Ovary (tissue), 7 donors: ENCODE measurements at regions not wholly inside any gene's neighbourhood (a gene's known extent, or its start where the extent isn't known, plus 50 kb on each side); places are given as distances from the start of the nearest gene placed in this dataset.

ENCODE experiments used
- DNase-seq, 5 donors: peaks; one replicate each; pipeline ENCODE4 v3.0.0-alpha.2; 2019 to 2020
- H3K27ac ChIP-seq, 2 donors: fragments of 200-600 bp; one replicate each; pipeline versions ENCODE4 v1.5.1 to v1.8.0; 2019 to 2022
- H3K27me3 ChIP-seq: fragments of 200-600 bp; one replicate; pipeline ENCODE4 v1.8.0; 2022
- H3K36me3 ChIP-seq: fragments of 200-600 bp; sonication (generic); one replicate; pipeline ENCODE4 v1.5.1; 2019
- H3K4me1 ChIP-seq: one replicate; pipeline ENCODE4 v1.8.1; 2013; ENCODE audit warnings: mild to moderate bottlenecking, moderate library complexity; ENCODE audit not compliant: insufficient read depth
- H3K4me3 ChIP-seq: fragments of 200-600 bp; sonication (generic); one replicate; pipeline ENCODE4 v1.5.1; 2017
- H3K9me3 ChIP-seq, 2 donors: fragments of 200-600 bp in 1 of 2; sonication (generic) in 1 of 2; one replicate each; pipeline versions ENCODE4 v1.5.1 to v1.8.1; 2013 to 2019; ENCODE audit warnings: mild to moderate bottlenecking in 1 of 2, moderate library complexity in 1 of 2
- EP300 ChIP-seq: sonication (generic); formaldehyde crosslinking; IDR thresholded peaks from one replicate; pipeline ENCODE4 v1.6.1; 2017; ENCODE audit warnings: antibody characterized with exemption
- POLR2A ChIP-seq: fragments of 450-650 bp; IDR thresholded peaks from one replicate; pipeline ENCODE4 v1.6.1; 2017; ENCODE audit warnings: antibody characterized with exemption, mild to moderate bottlenecking, moderate library complexity
- WGBS, 3 donors: extraction: QIAGEN DNeasy Blood & Tissue Kit in 1 of 3; methylation state at CpG; one replicate each; pipeline versions ENCODE4 v1.1.5 to v1.1.7; 2013 to 2017; 5-methylcytosine and 5-hydroxymethylcytosine counted together
- intact Hi-C, 4 donors: fragments of 100-400 bp; cut with DNase I; formaldehyde crosslinking; loops; one replicate each; pipeline versions ENCODE4 v1.11.0 to v1.15.1; 2022 to 2023
- TF ChIP-seq, protein P1 (sequence below), 3 donors: fragments of 450-650 bp in 2 of 3; fragments of 200-600 bp in 1 of 3; IDR thresholded peaks; one replicate each; pipeline versions ENCODE4 v1.5.1 to v1.8.0; 2016 to 2022; ENCODE audit warnings: antibody characterized with exemption in 3 of 3, mild to moderate bottlenecking in 1 of 3
- donor health status: DM: no; HTN: no; CAD: no; lungs with moderate emphysema.
- donor health status: DM: no; HTN: no; CAD: no.
- donor health status: Bipolar disorder and iron deficiency.
- donor health status: DM: no; HTN: no; CAD: no.
- donor health status: DM: yes; HTN: yes; CAD: no.

DNA sequence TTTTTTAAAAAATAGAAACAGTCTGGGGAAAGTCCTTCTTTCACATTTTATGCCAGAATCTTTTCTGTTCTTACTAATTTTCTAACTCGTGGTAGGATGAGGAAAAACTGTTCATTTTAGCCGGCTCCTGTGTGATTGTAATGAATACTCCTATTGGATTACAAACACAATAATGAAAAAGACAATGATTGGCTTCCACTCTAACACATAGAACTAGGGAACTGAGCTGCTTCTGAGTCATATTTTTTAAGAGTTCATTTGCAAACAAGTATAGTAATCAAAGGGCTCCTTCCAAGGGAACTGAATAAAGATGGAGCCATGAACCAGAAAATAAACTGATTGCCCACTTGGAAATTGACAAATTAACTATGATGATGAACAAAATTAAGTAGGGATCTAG, 265.3 kb upstream of the TCF21 start:
- 3 to 13% (median 10%) methylated on average over 2 of the region's 2 CpGs for WGBS, 3 donors
- Histone ChIP-seq H3K4me3 (no peak overlapping the region), H3K4me1 (peaks cover 5% of the 10 kb centered on the region), H3K36me3 (no peaks in the 10 kb centered on the region), H3K9me3 (no peaks in the 10 kb centered on the region), H3K27me3 (no peaks in the 10 kb centered on the region), H3K27ac (peak overlapping the region in 1 of 2 donors; percentile 12)
- no peak for DNase-seq
- TF ChIP-seq, protein P1, sequence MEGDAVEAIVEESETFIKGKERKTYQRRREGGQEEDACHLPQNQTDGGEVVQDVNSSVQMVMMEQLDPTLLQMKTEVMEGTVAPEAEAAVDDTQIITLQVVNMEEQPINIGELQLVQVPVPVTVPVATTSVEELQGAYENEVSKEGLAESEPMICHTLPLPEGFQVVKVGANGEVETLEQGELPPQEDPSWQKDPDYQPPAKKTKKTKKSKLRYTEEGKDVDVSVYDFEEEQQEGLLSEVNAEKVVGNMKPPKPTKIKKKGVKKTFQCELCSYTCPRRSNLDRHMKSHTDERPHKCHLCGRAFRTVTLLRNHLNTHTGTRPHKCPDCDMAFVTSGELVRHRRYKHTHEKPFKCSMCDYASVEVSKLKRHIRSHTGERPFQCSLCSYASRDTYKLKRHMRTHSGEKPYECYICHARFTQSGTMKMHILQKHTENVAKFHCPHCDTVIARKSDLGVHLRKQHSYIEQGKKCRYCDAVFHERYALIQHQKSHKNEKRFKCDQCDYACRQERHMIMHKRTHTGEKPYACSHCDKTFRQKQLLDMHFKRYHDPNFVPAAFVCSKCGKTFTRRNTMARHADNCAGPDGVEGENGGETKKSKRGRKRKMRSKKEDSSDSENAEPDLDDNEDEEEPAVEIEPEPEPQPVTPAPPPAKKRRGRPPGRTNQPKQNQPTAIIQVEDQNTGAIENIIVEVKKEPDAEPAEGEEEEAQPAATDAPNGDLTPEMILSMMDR (IDR thresholded peaks at IDR 0.05), result no peak
- TF ChIP-seq EP300 (no peak), POLR2A (no peak)
- intact Hi-C loops, result no loop called here

DNA sequence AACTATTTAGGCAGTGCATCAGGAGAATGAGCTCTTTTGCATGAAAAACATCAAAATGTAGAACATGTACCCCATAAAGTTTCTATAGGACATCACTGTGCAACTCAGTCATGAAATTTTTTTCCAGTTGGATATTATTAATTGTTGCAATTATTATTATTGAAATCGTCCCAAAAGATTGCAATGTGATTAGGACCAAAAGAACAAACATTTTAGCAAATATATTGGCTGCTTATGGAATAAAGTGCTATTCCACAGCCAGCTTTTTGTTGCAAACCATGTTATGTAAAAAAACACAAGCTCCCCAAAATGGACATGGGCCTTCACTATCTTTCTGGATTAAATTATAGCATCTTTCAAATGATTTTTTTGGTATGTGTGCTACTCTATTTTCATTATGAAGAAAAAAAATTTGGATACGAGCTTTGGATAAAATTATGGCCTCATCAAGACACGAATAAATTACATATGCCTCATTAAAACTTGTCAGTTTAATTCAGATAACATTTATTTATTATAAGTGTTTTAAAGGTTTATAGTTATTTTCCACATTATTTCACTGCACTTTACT, 262.7 kb upstream of the TCF21 start:
- WGBS, 3 donors, result 85 to 91% (median 88%) methylated on average over 3 of the region's 3 CpGs
- DNase-seq, result no peak
- TF ChIP-seq, protein P1 (IDR thresholded peaks at IDR 0.05), result no peak
- TF ChIP-seq POLR2A (no peak), EP300 (no peak)
- H3K36me3 ChIP-seq, result no peaks in the 10 kb centered on the region
- H3K9me3 ChIP-seq, result no peaks in the 10 kb centered on the region
- intact Hi-C loops, result no loop called here
- peaks cover 5% of the 10 kb centered on the region for H3K4me1 ChIP-seq
- no peak overlapping the region for H3K27ac ChIP-seq
- no peak overlapping the region for H3K4me3 ChIP-seq
- H3K27me3 ChIP-seq, result no peaks in the 10 kb centered on the region

DNA sequence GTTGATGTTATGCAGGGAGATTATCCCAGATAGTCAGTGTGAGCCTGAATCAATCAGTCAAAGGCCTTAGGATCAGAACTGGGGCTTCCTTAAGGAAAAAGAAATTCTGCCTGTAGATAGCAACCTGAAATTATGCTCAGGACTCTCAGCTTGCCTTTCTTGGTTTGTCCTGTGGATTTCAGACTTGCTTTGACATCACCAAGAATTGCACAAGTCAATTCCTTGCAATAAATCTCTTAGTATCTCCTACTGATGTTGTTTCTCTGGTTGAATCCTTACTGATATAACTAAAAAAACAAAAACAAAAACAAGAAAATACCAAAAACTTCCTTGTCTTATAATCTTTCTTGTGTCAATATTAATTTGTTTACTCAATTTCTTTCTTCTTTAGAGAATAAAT, 258.9 kb upstream of the TCF21 start:
- Histone ChIP-seq H3K27me3 (no peaks in the 10 kb centered on the region), H3K36me3 (no peaks in the 10 kb centered on the region), H3K9me3 (no peaks in the 10 kb centered on the region), H3K4me1 (peaks cover 3% of the 10 kb centered on the region), H3K27ac (no peak overlapping the region), H3K4me3 (no peak overlapping the region)
- TF ChIP-seq EP300 (no peak), POLR2A (no peak)
- TF ChIP-seq, protein P1 (IDR thresholded peaks at IDR 0.05), result no peak
- intact Hi-C loops, result loop anchor here in 1 of 4 donors (10.0 kb wide), 1 partner anchor 45 kb away; no protein-coding TSS in a partner anchor
- DNase-seq, result no peak

DNA sequence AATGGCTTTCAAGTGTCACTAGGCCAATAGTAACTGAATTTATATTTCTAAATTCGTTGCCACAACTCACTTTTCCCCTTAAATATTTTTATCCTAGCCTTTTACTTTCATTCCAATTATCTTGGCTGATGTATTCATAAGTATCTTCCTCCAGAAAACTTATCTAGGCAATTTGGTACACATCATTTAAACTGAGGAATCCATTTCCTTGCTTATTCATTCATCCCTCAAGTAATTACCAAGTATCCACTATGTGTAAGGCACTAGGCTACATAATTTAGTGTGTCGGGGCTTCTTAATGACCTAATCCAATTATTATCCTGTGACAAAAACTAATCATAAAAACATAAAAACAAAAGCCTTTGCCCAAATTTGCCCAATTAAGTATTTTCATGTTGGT, 258.3 kb upstream of the TCF21 start:
- DNase-seq, result no peak
- intact Hi-C loops, result loop anchor here in 1 of 4 donors (10.0 kb wide), 1 partner anchor 46 kb away; no protein-coding TSS in a partner anchor
- Histone ChIP-seq H3K27ac (no peak overlapping the region), H3K4me3 (no peak overlapping the region), H3K36me3 (no peaks in the 10 kb centered on the region), H3K9me3 (no peaks in the 10 kb centered on the region), H3K4me1 (peaks cover 3% of the 10 kb centered on the region), H3K27me3 (no peaks in the 10 kb centered on the region)
- no peak for TF ChIP-seq POLR2A
- TF ChIP-seq EP300, result no peak
- TF ChIP-seq, protein P1 (IDR thresholded peaks at IDR 0.05), result no peak
- WGBS, 3 donors, result 13 to 19% (median 19%) methylated on average over 2 of the region's 2 CpGs
